GM18870 (cell line): ENCODE measurements at regions not wholly inside any gene's neighbourhood (a gene's known extent, or its start where the extent isn't known, plus 50 kb on each side); places are given as distances from the start of the nearest gene placed in this dataset.
"Not testable (repeated sequence)": the region's sequence is repeated elsewhere in the genome, so short reads cannot be mapped to it uniquely, and the experiment has no call there.

Experiments
- ATAC-seq: cut with Tn5 transposase; IDR thresholded peaks from one replicate; pipeline ENCODE4 v1.9.1; 2021; ENCODE audit warnings: moderate library complexity; ENCODE audit not compliant: unreplicated experiment

DNA sequence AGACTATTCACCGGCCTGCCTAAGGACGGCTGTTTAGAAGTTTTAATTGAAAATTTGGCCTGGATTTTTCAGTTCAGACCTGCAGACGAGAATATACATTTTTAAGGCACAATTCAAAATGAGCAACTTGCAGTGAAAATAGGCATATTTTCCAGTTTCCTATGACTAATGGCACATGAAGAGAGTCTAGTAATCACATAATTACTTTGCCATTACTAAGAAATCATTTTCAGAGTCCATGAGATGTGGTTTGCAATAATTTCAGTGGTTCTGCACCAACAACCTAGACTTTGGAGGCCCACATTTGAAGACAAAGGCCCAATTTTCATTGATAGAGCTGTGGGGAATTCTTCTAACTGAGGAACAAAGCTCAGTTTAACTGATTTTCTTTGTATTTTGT, 205.3 kb downstream of the SOX2 start:
- no peak for ATAC-seq

DNA sequence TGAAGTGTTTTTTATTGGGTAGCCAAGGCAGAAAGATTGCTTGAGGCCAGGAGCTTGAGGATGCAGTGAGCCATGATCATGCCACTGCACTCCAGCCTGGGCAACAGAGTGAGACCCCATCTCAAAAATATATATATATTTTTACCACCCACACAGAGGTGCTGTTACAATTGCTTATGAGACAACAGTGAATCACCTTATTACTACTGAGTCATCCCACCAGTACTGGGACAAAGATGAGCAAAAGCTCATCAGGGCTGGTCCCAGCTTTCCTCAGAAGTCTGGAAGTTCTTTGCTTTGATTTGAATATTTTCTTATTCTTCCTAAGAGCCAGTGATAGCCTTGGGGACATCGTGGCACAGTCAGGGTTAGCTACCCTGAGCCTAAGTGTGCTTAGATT, 207.7 kb downstream of the SOX2 start:
- ATAC-seq, result no peak

DNA sequence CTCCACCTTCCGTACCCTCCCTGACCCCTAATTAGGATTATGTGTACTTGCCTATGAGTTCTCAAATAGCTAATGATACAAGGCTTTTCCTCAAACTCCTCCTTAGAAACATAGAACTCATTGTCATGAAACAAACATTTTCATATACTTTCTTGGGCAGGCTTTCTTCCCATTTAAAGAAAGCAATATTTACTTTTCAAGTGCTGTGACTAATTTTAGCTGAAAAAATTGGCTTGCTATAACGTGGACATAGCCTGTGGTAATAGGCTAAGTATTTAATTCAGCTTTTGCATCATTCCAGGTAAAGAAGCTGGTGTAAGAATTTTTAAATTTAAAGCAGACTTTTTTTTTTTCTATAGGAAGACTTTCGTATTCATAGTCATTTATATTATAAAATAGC, 208.7 kb downstream of the SOX2 start:
- no peak for ATAC-seq

DNA sequence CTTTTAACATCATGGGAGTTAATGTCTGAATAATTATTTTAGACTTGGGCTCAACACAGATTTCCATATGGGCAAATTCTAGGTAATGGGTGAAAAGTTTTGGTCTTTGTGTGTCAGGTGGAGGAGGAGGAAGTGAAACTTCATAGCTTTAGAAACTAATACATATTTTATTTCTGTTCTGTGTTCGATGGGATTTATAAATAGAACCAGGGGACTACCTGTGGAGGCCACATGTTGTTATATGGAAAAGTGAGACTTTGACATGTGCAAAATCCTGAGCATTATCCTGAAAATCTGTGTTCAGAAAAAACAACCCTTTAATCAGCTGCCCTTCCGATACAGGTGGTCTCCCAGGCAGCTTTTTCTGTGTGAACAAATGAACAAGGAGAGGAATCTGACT, 209.5 kb downstream of the SOX2 start:
- ATAC-seq, result peak; percentile 98

DNA sequence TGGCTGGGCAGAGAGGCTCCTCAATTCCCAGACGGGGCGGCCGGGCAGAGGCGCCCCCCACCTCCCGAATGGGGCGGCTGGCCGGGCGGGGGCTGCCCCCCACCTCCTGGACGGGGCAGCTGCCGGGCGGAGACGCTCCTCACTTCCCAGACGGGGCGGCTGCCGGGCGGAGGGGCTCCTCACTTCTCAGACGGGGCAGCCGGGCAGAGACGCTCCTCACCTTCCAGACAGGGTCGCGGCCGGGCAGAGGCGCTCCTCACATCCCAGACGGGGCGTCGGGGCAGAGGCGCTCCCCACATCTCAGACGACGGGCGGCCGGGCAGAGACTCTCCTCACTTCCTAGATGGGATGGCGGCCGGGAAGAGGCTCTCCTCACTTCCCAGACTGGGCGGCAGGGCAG, 214.1 kb downstream of the SOX2 start:
- ATAC-seq, result not testable (repeated sequence)

DNA sequence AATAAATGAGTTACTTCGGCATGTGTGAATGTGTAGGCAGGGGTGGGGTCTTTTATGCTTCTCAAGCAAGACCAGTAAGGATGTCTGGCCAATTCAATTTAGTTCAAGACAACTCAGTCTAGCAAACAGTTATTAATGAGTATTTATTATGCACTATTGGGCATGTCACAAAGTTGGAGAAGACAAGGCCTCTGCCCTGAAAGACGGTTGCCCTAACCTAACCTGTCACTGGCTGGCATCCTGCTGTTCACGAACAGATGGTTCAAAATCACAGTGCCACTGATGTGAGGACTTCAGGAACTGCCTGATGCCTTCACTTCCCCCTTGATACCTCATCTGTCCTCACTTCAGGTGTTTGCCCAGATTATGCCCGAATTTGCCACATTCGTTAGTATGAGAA, 217.8 kb downstream of the SOX2 start:
- ATAC-seq, result no peak

DNA sequence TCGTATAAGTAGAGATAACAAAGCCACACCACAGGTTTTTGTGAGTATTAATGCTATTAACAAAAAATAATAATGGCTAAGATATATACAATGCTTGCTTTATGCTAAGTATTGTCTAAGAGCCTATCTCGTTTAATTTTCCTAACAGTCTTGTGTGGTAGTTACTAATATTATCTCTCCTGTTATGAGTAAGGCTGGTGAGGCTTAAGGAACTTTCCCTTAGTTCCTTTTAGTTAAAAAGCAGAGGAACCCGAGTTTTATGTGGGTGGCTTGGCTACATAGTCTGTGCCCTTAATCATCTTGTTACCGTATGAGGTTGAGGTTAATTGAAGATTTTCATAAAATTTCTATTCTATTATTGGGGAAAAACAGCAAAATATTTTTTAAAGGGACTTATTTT, 218.4 kb downstream of the SOX2 start:
- ATAC-seq, result no peak

DNA sequence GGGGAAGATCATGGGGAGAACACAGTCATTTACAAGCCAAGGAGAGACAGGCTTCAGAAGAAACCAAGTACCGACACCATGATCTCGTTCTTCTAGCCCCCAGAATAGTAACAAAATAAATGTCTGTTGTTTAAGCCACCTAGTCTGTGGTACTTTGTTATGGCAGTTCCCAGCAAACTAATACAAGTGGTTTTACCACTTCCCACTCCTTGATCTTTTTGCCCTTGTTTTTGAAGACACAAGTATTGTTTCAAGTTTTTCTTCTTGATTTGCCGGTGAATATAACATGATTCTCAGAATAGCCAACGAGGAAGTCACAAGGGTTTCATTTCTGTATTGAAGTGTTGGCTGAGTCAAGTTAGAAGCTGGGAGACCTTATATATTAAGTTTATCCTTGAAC, 220.3 kb downstream of the SOX2 start:
- ATAC-seq, result peak; percentile 60

DNA sequence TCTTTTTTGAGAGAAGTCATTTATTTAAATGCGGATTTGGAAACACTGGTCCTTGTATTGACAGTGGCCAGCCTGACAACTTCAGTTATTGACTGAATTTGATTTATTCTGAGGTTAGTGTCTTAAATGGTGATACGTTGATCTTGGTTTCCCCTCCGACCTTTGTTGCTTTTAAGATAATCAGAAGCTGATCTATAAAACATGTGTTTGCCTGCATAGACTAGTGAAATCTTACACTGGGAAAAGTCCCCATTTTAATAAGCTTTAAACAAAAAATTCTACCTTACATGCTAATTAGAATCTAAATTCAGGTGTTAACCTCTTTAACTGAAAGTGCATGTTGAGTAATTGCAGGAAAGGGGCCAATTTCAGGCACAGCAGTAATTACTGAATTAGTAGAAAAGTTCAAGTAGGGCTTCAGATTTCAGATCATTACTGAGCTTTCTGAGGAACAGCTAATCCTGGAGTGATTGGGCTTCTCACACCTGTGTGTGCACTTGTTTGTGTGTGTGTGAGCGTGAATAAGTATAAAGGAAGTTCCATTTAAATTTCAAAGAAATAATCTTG, 221.4 kb downstream of the SOX2 start:
- no peak for ATAC-seq

DNA sequence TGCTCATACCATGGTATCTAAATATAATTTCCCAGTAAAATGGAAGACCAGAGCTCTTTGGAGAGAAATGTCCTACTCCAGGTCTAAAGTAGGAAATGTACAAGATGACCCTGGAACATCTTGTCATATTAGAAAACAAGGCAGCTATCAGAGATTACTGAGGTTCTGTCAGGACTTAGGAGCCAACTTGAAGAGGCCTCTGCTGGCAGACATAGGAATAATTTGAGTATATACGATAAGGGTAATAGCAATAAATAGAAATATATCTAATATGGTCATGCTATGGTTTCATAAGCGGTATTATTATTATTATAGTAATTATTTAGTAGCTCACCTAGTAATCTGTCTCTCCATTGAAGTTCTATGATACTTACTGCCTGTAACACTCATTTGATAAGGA, 224.2 kb downstream of the SOX2 start:
- no peak for ATAC-seq

DNA sequence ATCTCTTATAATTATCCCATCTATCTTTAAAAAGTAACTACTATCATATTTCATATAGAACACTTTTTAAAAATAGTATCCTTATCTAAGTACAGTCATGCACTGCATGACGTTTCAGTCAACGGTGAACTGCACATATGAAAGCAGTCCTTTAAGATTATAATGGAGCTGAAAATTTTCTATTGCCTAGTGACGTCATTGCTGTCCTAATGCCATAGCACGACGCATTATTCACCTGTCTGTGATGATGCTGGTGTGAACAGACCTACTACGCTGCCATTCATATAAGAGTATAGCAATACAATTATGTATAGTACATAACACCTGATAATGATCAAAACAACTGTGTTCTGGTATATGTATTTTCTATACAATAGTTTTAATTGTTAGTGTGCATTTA, 225.0 kb downstream of the SOX2 start:
- ATAC-seq, result no peak

DNA sequence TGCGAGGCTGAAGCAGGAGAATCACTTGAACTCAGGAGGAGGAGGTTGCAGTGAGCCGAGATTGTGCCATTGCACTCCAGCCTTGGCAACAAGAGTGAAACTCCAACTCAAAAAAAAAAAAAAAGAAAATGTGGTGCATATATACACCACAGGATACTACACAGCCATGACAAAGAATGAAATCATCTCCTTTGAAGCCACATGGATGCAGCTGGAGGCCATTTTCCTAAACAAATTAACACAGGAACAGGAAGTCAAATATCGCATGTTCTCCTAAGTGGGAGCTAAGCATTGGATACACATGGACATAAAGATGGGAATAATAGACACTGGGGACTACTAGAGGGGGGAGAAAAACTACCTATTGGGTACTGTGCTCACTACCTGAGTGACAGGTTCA, 226.9 kb downstream of the SOX2 start:
- ATAC-seq, result not testable (repeated sequence)

DNA sequence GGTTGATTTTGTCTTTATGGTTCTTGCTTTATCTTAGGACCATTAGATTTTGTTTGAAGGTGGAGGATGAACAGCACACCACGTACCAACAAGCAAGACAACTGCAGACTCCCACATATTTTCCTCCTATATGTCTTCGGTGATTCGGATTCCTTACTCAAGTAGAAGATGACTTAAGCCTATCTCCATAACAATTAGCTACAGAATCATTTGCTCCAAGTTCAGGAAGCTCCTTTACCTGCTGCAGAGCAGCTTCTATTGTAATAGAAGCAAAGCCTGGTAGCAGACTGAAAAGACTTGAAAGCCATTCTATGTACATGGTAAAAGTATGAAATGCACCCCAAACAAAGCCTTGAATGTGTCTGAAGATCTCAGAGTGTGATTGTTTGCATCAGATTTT, 229.0 kb downstream of the SOX2 start:
- ATAC-seq, result no peak

DNA sequence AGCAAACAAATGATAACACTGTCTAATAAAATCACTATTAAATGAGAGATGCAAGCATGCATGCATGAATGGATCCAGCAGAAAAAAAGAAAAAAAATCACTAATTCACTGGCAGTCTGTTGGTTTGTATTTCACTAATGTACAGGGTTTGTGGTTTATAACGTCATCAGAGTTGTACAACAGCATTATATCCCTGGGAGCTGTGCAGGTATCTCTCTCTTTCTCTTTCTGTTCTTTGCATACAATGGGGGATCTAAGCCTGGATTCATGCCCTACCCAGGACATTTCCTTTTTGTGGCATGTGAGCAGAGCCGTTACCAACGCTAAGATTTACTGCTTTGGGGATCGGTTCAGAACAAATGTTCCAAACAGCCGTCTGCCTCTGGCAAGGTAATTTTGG, 229.5 kb downstream of the SOX2 start:
- ATAC-seq, result peak; percentile 92

DNA sequence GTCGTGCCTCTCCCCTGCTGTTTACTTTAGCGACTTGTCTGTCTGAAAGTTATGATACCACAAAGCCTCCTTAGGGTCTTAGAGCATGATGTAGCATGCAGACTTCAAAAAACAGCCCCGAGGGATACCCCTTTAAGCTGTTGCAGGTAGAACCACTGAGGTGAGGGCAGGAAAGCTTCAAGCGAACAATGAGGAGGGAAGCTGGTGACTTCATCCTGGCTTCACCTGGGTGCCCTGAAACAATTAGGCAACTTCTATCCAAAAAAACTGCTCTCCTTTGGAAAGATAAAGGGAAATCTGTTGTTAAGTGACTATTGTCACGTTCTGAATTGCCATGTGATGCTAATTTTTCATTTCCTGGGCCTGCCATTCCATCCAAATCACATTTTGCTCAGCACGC, 231.6 kb downstream of the SOX2 start:
- no peak for ATAC-seq

DNA sequence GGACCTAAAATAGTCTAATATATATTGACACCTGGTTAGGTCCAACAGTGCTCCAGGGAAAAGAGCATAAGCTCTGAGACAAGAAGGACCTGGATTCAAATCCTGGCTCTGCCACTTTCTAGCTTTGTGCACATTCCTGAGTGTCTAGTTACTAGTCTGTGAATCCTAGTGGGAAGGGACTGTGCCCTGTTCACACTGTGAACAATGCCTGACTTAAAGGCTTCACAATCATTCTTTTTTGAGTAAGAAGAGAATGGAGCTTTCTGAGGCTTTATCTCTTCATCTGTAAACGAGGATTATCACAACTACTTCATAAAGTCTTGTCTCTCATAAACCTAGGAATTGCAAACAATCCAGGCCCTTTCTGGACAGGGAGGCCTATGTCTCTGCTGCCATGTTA, 235.9 kb downstream of the SOX2 start:
- ATAC-seq, result no peak

DNA sequence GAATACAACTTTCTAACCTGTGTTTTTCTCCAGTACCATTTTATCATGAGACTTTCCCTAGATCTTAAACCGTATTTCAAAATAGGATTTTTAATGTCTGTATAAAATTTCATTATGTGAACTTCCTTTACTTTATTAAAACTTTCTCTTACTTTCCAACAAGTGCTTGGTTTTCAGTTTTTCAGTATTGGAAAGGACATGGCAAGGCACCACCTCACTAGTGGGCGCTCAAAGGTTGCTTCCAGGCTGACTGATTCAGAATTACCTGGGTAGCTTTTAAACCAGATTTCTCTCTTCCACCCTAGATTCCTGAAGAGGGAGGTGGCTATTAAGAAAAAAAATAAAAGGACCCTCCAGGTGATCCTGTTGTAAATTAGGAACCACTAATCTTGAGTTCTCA, 236.6 kb downstream of the SOX2 start:
- ATAC-seq, result no peak

DNA sequence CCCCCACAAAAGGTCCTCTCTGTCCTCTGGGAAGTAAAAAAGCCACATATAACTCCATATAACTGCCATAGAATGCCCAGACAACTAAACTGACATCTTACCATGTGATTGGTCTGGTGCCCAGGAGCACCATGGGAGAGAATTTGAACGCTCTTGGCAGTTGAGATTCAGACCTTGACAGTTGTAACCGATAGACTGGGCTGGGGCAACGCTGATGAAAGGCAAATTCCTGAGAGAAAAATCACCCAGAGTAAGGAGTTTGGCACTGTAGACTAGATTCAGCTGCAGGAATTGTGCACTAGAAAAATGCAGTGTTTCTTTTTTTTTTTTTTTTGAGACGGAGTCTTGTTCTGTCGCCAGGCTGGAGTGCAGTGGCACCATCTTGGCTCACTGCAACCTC, 240.5 kb downstream of the SOX2 start:
- no peak for ATAC-seq

DNA sequence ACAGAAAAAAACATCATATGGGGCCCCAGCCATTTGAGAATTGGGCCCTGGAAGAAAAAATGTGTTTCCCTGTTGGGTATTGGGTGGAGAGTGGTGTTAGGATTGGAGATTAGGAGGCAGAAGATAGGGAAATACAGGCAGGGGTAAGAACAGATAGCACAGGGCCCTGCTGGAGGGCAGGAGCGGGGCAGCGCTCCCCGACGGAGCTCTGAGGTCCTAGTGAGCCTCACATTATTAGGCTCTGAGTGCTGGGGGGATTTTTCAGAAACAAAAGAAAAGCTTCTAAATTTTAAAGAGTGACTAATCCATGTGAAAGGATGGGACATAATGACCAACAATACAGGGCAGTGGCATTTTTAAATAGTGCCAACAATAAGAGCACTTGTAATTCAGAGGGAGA, 241.2 kb downstream of the SOX2 start:
- no peak for ATAC-seq

DNA sequence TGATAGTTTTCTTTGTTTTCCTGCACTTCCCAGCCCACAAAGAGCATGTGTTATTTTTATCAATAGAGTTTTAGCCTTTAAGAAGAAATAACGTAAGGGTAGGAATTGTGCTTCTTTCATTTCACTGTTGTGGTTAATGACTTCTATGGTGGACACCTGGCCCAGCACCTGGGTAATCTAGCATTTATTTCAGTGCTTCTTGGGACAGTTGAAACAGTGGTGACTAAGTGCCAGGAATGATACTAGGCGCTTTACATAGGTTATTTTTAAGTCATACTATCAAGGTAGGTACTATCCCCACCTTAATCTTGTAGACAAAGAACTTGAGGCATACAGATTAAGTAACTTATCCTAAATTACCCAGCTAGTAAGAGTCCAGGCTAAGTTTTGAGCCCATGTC, 243.8 kb downstream of the SOX2 start:
- peak; percentile 42 for ATAC-seq

DNA sequence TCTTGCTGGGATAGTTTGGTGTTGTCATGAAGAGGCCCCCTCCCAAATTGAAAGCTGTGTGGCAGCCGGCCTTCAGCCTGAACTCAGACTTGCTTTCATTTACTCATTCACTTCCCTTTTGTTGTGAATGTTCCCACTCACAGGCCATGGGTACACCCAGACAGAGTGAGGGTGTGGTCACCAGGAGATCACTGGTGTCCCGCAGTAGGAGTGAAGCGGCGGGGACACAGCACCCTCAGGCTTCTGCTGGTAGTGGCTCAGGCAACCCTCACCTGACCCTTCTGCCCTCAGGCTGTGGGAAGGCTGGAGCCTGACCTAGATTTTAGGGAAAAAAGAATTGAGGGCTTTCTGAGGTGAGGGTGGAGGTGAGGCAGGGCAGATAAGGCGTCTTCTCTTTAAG, 244.4 kb downstream of the SOX2 start:
- ATAC-seq, result peak; percentile 26

DNA sequence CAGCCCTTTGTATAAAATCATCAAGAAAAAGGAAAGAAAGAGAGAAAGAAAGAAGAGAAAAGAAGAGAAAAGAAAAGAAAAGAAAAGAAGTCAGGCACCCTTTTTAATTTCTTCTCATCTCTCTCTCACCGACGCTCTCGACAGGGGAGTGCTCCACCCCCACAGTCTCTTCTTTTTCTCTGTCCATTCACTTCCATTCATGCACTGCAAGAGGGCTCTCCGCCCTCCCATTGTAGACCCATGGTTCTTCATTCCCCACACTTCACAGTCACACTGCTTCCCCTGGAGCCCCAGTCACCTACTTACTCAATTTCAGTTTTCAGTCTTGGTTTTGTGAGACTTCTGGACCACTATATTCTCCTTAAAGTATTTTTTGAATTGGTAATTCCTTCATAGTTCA, 254.7 kb downstream of the SOX2 start:
- no peak for ATAC-seq

DNA sequence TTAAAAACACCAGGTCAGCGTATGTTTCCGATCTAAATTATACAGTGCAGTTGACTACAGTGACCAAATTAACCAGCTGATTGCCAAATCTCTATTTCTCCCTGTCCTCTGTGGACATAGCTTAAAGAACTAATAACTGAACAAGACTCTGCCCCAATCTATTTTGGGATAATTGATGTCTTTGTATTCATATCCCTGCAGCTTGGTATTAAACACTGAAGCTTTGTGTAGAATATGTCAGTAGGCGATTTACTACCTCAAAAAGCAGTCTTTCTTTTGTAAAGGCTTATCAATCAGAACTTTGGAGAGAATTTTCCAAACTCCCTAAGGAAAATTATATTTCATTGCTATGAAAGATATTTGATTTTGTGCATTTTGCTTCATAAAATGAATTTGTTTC, 258.2 kb downstream of the SOX2 start:
- ATAC-seq, result no peak

DNA sequence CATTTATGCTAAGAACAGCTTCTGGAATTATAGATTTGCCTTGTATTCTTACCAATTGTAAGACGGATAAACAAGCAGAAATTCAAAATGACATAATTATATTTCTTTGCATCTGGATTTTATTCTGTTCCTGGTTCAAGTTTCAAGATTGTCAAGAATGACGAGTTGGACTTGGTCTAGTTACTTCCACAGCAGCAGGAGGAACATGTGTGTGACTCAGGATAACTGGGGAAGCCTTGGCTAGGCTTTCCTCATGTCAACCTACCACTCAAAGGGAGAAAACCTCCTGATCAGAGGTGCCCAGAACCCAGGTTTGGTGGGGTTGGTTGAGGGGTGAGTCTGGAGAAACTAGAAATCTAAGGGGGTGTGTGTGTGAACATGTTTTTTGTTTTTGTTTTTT, 259.7 kb downstream of the SOX2 start:
- no peak for ATAC-seq
